OCI-LY7 (cell line): ENCODE measurements at regions not wholly inside any gene's neighbourhood (a gene's known extent, or its start where the extent isn't known, plus 50 kb on each side); places are given as distances from the start of the nearest gene placed in this dataset.

ENCODE experiments used
- CTCF ChIP-seq: fragments of 200-600 bp; sonication (generic); conservative IDR thresholded peaks from 2 replicates; pipeline ENCODE4 v1.5.1; 2014; ENCODE audit warnings: mild to moderate bottlenecking, antibody characterized with exemption, low read length, moderate library complexity, mixed read lengths
- EZH2phosphoT487 ChIP-seq: fragments of 200-600 bp; sonication (generic); IDR thresholded peaks from 2 replicates; pipeline ENCODE4 v1.6.1; 2018; ENCODE audit warnings: low read depth, borderline replicate concordance, mild to moderate bottlenecking, mixed run types, antibody characterized with exemption, low read length, moderate library complexity, mixed read lengths

- TF ChIP-seq CTCF (no peak), EZH2phosphoT487 (no peak)
Observed at GRCh38 chr5:51988634-51989033, 605.4 kb downstream of the ISL1 start.
